Keratinocyte (primary cell): ENCODE measurements at regions not wholly inside any gene's neighbourhood (a gene's known extent, or its start where the extent isn't known, plus 50 kb on each side); places are given as distances from the start of the nearest gene placed in this dataset.

Experiments
- EZH2 ChIP-seq: IDR thresholded peaks from one replicate; pipeline ENCODE4 v1.6.1; 2012; ENCODE audit warnings: inconsistent platforms, mild to moderate bottlenecking, low read length, moderate library complexity
- TF ChIP-seq, protein P1 (sequence below), 3 experiments: IDR thresholded peaks in 1 of 3; conservative IDR thresholded peaks in 1 of 3; optimal IDR thresholded peaks in 1 of 3; 2 replicates in 2 of 3; 3 replicates in 1 of 3; pipeline versions ENCODE3 to v1.5.1; 2011; ENCODE audit warnings: low read length in 3 of 3, mild to moderate bottlenecking in 3 of 3, moderate library complexity in 2 of 3, control low read depth in 1 of 3, inconsistent platforms in 1 of 3; ENCODE audit not compliant: insufficient read depth in 2 of 3; ENCODE audit errors: extremely low read depth in 1 of 3

GRCh38 chr6:105501826-105502344 lies 99.0 kb upstream of the PREP start:
- TF ChIP-seq, protein P1, sequence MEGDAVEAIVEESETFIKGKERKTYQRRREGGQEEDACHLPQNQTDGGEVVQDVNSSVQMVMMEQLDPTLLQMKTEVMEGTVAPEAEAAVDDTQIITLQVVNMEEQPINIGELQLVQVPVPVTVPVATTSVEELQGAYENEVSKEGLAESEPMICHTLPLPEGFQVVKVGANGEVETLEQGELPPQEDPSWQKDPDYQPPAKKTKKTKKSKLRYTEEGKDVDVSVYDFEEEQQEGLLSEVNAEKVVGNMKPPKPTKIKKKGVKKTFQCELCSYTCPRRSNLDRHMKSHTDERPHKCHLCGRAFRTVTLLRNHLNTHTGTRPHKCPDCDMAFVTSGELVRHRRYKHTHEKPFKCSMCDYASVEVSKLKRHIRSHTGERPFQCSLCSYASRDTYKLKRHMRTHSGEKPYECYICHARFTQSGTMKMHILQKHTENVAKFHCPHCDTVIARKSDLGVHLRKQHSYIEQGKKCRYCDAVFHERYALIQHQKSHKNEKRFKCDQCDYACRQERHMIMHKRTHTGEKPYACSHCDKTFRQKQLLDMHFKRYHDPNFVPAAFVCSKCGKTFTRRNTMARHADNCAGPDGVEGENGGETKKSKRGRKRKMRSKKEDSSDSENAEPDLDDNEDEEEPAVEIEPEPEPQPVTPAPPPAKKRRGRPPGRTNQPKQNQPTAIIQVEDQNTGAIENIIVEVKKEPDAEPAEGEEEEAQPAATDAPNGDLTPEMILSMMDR (optimal IDR thresholded peaks at IDR 0.05 in 1 of 3, IDR thresholded peaks at IDR 0.05 in 1 of 3, conservative IDR thresholded peaks at IDR 0.05 in 1 of 3; ENCODE audit: extremely low read depth in 1 of 3, insufficient read depth in 2 of 3, low read length in 3 of 3) = no peak
- TF ChIP-seq EZH2 = no peak
